22Rv1 (cell line): ENCODE measurements at regions not wholly inside any gene's neighbourhood (a gene's known extent, or its start where the extent isn't known, plus 50 kb on each side); places are given as distances from the start of the nearest gene placed in this dataset.

ENCODE experiments used
- ZFX ChIP-seq: fragments of 450-650 bp; IDR thresholded peaks from 2 replicates; pipeline ENCODE4 v1.6.1; 2017; ENCODE audit warnings: antibody characterized with exemption, borderline replicate concordance
- TF ChIP-seq, protein P1 (sequence below): fragments of 450-650 bp; IDR thresholded peaks from 2 replicates; pipeline ENCODE4 v1.5.1; 2017; ENCODE audit warnings: mild to moderate bottlenecking

DNA sequence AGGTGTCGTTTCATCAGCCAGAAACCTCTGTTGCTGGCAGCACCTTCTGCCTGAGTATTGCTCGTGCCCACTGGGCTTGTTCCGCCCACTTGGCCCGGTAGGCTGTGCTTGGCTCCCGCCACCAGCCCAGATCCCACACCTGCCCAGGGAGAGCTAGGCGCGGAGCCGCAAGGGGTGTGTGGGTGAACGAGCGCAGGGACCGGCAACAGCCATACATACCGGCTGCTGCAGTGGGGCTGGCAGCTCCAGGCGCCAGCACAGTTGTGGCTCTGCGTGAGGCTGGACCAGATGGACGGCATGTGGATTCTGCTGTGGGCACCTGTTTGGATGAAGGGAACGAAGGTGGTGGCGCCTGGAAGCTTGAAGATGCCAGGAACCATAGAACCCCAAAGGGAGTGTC, 331.5 kb upstream of the MCTP2 start:
- TF ChIP-seq, protein P1, sequence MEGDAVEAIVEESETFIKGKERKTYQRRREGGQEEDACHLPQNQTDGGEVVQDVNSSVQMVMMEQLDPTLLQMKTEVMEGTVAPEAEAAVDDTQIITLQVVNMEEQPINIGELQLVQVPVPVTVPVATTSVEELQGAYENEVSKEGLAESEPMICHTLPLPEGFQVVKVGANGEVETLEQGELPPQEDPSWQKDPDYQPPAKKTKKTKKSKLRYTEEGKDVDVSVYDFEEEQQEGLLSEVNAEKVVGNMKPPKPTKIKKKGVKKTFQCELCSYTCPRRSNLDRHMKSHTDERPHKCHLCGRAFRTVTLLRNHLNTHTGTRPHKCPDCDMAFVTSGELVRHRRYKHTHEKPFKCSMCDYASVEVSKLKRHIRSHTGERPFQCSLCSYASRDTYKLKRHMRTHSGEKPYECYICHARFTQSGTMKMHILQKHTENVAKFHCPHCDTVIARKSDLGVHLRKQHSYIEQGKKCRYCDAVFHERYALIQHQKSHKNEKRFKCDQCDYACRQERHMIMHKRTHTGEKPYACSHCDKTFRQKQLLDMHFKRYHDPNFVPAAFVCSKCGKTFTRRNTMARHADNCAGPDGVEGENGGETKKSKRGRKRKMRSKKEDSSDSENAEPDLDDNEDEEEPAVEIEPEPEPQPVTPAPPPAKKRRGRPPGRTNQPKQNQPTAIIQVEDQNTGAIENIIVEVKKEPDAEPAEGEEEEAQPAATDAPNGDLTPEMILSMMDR, result no peak
- no peak for TF ChIP-seq ZFX
